HG03025 (cell line): ENCODE measurements at regions not wholly inside any gene's neighbourhood (a gene's known extent, or its start where the extent isn't known, plus 50 kb on each side); places are given as distances from the start of the nearest gene placed in this dataset.
"Not testable (repeated sequence)": the region's sequence is repeated elsewhere in the genome, so short reads cannot be mapped to it uniquely, and the experiment has no call there.

Source experiments
- ATAC-seq: cut with Tn5 transposase; IDR thresholded peaks from one replicate; pipeline ENCODE4 v1.9.1; 2021; ENCODE audit warnings: mild to moderate bottlenecking, moderate library complexity; ENCODE audit not compliant: unreplicated experiment, low FRiP score

DNA sequence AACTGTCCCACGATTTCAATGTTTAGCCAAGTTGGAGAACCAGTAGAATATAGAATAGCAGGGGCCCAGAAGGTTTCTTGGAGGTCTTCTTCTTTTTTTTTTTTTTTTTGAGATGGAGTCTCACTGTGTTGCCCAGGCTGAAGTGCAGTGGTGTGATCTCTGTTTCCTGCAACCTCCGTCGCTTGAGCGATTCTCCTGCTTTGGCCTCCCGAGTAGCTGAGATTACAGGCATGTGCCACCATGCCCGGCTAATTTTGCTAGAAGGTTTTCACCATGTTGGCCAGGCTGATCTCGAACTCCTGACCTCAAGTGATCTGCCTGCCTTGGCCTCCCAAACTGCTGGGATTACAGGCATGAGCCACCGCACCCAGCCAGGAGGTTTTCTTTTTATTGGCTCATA, 84.3 kb downstream of the MYCN start:
- not testable (repeated sequence) for ATAC-seq

DNA sequence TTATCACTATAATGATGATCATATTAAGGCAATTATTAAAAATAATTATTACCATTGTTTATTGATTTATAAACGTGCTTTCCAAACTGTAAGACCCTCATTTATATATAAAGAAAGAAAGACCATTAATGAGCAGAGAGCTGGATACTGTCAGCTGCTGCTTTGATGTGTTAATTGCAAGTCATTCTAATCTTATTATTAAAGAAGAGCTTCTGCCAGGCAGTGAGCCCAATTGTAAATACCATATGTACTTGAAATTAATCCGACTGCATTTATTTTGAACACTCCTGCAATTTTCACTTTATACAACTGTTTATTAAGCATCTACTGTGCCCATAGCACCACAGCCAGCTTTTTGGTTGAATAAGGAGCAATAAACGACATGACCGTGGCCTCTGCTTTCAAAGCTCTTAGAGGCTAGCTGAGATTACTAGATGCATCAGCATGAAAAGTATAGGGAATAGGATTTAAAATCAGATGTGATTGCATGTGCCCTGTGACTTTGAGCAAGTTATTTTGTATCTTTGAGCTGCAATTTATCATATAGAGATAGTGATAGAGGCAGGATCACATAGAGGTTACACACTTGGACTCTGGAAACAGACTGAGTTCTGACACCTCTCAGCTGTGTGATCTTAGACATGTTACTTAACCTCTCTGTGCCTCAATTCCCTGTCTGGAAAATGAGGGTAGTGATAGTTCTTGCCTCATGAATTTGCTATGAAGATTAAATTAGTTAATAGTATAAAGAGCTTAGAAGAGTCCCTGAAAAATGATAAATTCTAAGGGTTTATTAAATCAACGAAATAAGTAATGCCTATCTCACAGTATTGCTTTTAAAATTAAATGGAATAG, 83.4 kb downstream of the MYCN start:
- no peak for ATAC-seq

DNA sequence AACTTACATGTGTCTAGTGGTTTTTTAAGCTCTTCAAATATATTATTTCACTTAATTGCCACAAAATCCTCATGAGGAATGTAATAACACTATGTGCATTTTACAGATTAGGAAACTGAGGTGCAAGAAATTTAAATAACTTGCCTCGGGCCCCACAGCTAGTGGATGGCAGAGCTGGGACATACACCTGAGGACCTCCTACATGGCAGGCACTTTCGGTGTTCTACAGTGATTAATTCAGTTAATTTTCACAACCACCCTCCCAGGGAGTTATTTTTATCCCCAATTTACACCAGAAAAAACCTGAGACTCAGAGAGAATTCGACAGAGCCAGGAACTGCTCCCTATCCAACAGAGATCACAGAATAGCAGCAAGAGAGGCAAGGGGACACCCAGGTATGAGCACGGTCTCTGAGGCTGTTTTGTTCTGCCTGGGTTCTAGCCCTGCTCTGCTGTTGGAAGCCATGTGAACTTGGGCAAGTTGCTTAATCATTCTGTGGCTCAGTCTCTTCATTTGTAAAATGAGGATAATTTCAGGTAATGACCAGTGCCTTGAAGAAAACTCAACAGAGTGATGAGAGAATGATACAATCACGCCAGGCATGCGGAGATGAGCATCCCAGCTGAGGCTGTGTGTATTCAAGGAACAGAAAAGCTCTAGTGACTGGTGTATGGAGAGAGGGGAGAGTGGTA, 82.3 kb downstream of the MYCN start:
- ATAC-seq: no peak

DNA sequence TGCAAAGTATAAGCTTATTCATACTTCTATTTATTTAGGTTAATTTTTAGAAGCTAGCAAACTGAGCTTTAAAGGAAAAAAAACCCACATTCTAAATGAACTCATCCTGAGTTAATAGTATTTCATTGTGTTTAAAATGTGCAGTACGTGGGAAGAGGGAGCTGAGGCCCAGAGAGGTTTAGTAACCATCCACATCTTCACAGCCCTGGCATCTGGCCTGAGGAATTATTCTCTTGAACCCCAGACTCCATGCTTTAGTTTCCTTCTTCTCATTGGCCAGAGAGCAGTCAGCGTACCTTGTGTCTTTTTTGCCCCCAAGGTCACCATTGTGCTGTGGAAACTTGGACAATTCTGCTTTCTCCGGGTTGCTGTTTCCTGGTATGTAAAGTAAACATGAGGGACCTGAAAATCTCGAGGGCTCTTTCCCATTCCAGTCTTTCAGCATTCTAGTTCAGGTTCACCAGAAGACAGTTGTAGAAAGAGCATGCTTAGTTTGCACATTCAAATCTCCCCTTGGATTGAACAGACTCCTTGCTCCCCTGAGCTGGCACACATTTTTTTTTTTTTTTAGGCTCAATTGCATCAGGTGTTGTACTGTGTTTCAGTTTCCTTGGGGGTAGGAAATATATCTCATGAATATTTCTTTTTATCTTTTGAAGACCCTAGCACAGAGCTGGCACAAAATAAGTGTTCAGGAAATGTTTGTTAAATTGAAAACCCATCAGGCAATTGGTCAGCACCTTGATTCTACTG, 81.4 kb downstream of the MYCN start:
- ATAC-seq: no peak

DNA sequence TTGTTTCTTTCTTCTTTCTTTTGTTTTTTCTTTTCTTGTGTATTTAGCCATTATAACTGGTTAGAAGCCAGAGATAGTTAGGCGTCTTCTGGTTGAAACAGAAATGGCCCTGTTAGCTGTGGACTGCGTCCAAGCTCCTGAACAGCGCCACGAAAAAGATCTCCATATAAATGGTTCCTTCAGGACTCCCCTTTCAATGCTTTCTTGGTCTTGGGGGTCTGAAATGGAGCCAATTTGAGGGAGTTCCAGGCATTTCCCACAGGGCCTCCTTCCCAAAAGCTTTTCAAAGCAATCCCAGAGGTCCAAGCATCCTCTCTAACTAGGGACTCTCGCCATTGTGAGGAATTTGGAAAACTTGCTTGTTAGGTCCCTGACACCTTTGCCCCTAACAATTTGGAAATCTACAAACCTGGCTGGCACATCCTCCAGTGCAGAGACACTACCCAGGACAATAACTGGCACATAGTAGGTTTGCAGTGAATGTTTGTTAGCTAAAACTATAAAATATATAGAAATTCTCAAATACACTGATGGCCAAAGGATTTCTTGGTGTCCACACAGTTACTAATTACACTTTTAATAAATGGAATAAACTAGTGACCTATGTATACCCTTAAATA, 80.1 kb downstream of the MYCN start:
- ATAC-seq: no peak

DNA sequence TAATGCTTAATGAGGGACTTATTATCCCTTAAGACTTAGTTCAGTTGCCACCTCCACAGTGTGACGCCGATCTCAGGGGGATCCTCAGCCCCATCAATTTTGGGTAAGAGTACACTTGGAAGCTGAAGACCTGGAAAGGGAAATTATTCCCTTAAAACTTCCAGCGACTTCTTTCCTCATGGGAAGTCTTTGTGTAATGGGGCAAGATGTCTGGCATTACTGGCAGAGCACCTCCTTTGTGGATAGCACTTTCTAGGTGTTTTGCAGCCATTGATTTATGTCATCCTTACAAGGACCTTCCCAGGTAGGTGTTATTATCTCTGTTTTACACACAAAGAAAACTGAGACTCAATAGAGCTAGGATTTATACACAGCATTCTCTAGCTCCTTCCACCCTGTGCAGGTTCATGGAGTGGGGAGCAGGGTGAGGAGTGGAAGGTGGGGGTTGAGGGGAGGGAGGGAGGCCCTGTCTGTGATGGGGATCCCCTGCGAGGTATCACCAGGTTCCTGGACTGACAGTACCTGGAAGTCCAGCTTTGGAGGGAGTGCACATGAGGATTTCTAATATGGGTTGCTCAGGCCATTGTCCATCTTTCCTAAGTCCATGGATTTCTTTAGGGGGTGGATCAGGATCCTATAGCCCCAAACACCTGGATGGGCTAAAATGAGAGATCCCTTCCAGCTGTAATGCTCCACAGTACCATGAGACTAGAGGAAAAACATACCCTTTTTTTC, 79.4 kb downstream of the MYCN start:
- no peak for ATAC-seq

DNA sequence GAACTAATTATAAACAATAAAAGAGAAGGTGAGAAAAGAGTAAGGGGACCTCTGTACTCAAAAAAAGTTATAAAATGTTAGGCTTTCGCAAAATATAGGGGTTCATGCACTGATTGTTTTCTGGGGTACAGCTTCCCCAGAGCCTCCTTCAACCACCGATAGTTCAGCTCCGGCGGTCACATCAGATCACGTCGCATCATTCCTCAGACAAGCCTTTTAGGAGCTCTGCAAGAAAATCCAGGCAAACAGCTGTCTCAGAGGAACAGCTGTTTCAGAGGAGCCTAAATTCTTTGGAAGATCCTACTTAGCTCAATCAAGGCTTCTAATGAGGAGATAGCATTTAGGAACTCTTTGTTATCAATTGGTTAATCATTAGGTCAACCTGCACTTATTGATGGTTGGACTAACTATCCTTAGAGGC, 78.7 kb downstream of the MYCN start:
- no peak for ATAC-seq

DNA sequence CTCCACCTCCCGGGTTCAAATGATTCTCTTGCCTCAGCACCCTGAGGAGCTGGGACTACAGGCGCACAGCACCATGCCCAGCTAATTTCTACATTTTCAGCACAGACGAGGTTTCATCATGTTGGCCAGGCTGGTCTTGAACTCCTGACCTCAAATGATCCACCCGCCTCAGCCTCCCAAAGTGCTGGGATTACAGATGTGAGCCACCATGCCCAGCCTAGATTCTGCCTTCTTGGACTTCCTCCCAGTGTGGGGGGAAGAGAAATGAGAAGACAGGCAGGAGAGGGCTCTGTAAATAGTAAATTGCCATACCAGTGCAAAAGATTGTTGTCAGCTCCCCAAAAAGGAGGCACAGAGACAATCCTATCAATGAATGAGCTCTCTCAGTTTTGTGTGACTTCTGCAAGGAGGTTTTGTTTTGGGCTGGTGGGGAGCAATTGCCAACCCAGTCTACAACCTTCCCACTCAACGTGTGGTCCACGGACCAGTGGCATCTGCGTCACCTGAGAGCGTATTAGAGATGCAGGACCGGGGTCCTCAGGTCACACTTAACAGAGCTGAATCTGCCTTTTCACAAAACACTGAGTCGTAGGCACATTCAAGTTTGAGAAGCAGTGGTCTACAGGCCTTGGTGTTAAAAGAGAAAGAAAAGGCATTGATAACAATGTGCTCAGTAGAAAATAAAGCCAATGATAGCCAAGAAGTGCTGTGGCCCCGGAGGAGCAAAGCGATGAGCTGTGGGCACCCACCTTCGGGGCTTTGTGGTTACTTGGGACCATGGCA, 78.1 kb downstream of the MYCN start:
- ATAC-seq: no peak

DNA sequence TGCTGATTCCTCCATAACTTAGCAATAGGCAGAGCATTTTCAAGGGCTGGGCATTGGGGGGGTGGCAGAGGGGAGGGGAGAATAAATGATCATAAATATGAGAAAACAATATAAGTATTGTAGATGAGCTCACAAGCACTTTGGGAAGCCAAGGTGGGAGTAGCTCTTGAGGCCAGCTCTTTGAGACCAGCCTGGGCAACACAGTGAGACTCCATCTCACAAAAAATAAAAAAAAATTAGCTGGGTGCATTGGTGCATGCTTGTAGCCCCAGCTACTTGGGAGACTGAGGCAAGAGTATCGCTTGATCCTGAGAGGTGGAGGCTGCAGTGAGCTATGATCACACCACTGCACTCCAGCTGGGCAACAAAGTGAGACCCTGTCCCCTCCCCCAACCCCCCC, 75.9 kb downstream of the MYCN start:
- ATAC-seq: no peak

DNA sequence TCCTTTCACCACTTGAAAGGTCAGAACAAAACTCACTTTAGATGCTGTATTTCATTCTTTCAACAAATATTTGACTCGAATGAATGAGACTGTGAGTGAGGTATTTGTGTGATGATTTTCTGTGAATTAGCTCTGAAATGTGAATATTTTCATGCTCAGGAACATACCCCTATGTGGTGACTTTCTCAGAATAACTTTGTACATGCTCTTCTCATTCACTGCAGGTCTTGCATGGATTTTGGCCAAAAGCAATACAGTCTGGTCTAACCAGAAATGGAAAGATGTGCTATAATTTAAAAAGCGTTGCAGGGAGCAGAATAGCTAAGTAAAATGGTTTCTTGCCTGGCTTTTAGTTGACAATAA, 75.5 kb downstream of the MYCN start:
- ATAC-seq: no peak

DNA sequence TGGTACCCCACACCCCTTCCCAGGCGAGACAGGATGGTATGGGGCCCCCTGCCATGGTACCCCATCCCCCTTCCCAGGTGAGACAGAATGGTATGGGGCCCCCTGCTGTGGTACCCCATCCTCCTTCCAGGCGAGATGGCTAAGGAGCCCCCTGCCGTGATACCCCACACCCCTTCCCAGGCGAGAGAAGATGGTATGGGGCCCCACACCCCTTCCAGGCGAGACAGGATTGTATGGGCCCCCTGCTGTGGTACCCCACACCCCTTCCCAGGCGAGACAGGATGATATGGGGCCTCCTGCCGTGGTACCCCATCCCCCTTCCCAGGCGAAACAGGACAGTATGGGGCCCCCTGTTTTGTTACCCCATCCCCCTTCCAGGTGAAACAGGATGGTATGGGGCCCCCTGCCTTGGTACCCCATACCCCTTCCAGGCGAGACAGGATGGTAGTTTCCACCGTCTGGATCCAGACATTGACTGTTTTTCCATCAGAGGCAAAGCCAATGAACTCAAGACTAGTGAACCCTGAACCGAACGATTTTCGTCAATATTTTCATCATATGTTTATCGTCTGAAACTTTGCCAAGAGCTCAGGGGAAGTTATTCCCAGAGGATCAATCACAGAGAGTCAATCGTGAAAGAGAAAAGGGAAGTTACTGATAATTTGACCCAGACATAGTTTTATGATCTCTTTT, 75.0 kb downstream of the MYCN start:
- ATAC-seq: no peak

DNA sequence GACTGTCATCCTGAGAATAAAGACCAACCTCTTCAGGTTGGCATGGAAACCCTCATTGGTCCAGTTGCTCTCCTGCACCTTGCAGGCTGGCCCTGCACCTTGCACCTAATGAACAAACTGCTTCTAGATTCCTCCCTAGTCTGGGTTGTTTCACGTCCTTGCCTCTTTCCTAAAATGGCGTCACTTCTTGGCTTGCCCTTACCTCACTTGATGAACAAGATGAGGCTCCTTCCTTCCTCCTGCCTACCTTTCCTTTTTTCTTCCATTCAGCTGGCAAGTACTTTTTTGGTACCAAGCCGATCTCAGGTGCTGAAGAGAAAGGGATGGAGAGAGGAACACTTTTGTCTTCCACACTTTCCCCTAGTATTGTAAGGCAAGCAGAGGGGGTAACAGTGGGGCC, 74.5 kb downstream of the MYCN start:
- ATAC-seq: no peak

DNA sequence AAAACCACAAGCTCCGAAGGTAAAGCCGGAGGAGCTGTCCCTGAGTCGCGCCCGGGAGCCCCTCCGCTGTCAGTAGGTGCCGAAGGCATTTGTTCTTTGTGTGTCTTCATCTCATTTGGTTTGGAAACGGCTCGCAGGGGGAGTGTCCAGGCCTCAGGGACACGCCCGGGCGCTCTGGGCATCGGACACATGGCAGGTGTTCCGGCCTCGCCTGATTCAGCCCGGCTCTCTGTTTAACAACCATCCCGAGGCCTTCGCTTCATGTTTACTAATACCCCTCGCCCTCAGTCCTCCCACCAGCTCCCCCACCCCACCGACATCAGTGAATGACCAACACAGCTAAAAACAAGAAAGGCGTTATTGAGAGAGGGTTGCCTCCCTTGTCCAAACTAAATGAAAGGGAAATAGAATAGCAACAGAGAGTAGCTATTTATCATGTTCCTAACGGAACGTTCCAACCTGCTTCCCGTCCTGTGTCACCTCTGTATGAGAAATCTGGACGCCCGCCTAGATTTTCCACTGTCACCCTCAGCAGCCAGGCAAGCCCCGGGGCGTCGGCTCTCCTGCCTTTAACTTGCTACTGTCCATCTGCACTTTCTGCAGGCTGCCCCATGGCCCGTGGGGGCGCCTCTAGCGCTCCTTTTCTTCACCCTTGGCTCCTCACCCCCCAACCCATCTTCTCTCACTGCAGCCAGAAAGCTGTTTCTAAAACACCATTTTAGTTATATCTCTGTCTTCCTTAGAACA, 73.9 kb downstream of the MYCN start:
- ATAC-seq: no peak

DNA sequence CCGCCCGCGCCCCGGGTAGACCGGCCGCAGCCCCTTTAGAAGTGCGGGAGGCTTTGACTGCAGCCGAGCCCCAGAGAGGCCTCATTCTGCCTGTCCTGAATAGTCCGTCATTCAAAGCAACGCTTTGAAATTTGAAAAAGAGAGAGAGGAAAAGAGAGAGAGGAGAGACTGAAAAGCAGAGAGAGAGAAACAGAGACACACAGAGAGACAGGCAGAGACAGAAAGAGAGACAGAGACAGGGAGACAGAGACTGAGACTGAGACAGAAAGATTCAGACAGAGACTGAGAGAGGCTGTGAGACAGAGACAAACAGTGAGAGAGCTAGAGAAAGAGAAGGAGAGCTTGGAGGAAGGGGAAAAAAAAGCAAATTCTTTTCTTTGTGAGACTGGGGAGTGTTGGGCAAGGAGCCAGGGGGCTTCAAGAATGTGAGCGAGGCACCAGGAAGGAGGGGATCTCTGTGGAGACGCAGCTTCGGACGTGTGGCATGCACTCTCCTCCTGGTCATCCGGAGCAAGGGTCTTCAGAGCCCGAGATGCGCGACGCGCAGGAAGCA, 73.1 kb downstream of the MYCN start:
- no peak for ATAC-seq

DNA sequence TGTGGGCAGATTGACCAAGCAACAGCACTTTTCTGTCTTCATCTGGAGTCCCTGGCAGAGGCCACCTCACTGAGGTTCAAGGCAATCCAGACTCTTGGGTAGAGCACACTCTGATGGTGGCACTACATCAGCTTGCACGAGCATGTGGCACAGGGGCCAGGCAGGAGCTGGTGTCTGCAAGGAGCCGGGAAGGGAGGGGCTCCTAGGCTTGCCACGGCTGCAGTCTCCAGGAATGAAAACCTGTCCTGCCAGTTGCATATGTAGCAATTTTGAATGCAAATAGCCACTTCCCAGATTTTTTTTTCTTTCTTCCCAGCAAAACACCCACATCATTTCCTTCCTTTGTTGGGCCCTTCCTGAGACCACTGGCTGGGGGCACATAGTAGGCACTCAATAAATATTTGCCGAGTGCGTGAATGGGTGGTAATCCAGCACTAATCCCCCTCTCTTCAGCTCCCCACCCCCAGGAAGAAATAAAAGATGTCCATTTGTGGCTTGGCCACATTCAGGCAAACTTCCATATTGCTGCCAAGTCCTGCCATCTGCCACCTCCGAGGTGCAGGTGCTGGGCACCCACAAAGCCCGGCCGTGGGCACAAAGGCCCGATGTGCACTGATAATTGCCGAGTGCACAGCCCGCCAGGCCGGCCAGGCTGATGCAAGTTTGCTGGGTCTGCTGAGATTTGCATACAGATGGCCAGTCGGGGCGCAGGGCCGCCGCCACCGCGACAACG, 72.4 kb downstream of the MYCN start:
- ATAC-seq: no peak

DNA sequence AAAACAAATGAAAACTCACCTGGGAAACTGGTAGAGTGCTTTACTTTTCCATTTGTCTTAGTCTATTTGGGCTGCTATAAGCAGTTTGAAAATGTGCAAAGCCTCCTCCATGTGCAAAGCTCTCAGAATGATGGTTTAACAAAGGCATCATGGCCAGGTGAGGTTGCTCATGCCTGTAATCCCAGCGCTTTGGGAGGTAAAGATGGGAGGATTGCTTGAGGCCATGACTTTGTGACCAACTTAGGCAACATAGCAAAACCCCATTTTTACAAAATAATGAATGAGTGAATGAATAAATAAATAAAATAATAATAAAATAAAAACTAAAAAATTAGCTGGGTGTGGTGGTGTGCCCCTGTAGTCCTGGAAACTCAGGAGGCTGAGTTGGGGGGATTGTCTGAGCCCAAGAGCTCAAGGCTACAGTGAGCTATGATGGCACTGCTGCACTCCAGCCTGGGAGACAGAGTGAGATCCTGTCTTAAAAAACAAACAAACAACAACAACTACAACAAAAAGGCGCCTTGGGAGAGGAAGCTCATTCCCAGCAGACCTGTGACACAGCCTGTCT, 71.8 kb downstream of the MYCN start:
- no peak for ATAC-seq

DNA sequence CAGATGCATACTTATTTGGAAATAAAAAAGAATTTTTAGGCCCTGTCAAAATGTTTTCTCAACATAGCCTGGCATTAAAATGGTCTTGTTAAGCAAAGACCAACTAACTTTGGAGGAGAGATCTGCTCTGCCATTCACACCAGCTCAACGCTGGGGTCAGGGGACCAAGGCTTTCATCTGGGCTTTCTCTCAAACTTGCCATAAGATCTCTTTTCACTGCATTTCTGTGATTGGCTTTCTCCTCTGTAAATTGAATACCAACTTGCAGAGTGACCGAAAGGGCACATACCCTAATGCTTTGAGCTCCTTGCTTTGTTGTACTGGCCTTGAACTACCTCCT, 71.2 kb downstream of the MYCN start:
- ATAC-seq: no peak
